NCI-H82 treated with DMSO at 0.1 percent for 48 hours (cell line): ENCODE measurements at regions not wholly inside any gene's neighbourhood (a gene's known extent, or its start where the extent isn't known, plus 50 kb on each side); places are given as distances from the start of the nearest gene placed in this dataset.
"Not testable (repeated sequence)": the region's sequence is repeated elsewhere in the genome, so short reads cannot be mapped to it uniquely, and the experiment has no call there.

ENCODE experiments used
- DNase-seq: peaks from one replicate; lab custom pipeline; 2025; ENCODE audit not compliant: unreplicated experiment; lab: John Stamatoyannopoulos, UW

- DNase-seq = no peak
Measured at GRCh38 chr2:166647935-166648334, 153.9 kb upstream of the SCN7A start.

DNA sequence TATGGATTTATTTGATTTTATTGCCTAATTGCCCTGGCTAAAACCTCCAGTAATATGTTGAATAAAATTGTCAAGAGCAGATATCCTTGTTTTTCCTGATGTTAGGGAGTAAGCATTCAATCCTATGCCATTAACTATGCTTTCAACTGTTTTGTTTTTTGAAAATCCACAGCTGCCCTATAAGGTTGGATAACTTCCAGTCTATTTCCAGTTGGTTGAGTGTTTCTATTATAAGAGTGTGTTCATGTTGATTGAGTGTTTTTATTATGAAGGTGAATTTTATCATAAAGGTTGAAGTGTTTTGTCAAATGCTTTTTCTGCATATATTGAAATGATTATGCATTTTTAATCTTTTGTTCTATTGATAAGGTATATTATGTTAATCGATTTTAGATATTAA, 149.9 kb upstream of the SCN7A start:
- no peak for DNase-seq

- not testable (repeated sequence) for DNase-seq
Measured at GRCh38 chr2:166641516-166641915, 147.5 kb upstream of the SCN7A start.

DNA sequence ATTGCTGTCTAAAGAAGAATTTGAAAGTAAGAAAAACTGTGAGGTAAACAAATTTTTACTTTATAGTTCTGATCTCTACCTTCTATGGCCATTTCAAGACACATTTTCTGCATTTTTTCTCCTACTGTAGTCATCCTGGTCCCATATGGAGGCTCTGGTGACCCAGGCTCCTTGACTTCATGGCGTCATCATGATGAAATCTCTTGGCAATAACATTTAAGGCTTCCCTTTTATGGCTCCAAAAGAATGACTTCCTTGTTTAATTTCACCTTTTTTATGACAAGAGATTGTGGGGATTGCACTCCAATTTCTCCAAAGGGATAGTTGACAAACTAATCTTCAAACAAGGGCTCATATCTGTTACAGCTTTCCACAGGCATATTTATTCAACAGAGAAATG, 143.0 kb upstream of the SCN7A start:
- no peak for DNase-seq

- DNase-seq = no peak
Measured at GRCh38 chr2:166634706-166635105, 140.7 kb upstream of the SCN7A start.

DNA sequence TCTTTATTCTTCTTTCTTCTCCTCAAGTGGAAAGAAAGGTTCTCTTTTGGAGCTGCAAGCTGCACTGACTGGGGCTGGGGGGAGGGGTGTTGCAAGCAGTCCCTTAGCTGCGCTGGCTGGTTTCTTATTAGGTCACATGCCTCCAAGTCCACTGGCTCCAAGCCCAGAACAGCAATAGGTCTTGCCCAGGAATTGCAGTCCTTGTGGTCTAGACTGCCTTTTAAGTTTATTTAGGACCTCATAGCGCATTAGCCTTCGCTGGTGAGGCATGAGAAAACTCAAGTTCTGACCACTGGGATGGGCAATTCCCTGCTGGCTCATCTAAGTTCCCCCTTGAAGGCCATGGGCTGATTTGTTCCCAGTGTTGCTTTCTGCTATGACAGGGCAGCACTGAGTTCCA, 138.6 kb upstream of the SCN7A start:
- no peak for DNase-seq

DNA sequence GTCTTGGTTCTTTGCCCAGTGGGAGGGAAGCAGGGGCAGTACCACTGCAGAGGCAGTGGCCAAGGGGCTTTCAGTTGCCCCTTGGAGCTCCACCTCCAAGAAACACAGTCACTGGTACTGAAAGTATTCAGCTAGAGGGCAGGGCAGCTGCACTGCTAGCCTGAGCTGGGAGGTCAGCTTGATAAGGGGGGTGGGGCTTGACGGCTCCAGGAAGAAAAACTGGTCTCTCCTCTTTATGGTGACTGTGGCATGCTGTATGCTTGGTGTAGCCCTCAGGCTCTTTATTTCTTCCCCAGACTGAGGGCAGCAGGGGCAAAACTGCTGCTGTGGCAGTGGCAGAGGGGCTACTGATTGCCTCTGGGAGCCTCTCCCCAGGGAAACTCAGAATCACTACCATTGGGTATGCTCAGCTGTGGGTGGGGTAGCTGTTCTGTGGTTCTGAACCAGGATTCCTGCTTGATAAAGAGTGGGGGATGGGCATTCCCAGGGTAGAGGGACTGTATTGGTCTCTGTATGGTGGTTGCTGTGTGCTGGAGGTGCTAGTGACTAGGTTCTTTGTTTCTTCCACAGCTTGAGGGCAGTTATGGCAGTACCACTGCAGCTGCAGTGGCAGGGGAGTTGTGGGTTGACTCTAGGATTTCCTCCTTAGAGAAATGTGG, 134.6 kb upstream of the SCN7A start:
- no peak for DNase-seq

- DNase-seq = no peak
Measured at GRCh38 chr2:166627893-166628292, 133.8 kb upstream of the SCN7A start.

GRCh38 chr2:166625670-166626069, 131.6 kb upstream of the SCN7A start:
- no peak for DNase-seq

GRCh38 chr2:166614503-166614902, 120.5 kb upstream of the SCN7A start:
- DNase-seq = no peak

DNA sequence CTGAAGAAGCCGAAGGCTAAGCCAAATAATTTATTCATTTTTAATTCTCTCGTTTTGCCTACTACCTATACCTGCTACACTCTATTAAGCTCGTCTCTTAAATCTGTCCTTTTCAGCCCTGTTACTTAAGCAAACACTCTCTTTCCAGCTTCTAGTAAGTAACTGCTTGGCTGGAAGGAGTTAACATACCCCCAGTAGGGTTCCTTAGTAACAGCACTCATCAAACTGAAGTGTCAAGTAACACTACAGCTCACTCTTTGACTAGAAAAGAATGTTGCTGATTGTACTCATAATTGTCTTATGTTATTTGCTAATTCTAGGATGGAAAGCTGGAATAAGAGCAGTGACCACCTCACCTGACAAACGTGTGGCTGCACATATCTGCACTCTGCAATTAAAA, 120.0 kb upstream of the SCN7A start:
- no peak for DNase-seq

DNA sequence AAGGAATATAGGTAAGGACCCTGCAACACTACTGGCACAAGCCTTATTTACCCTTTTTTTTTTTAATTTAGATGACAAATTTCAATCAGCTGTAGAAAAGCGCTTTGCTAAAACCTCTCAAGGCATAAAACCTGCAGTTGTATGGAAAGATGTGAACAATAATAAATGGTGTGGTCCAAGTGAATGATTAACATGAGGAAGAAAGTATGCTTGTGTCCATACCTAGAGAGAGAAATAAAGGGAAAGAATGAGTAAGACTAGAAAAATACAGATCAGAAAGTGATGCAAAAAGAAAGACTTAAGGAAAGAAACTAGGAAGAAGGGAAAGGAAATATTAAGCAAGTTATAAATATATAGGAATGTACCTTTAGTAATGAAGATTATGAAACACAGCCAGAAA, 119.2 kb upstream of the SCN7A start:
- no peak for DNase-seq

DNA sequence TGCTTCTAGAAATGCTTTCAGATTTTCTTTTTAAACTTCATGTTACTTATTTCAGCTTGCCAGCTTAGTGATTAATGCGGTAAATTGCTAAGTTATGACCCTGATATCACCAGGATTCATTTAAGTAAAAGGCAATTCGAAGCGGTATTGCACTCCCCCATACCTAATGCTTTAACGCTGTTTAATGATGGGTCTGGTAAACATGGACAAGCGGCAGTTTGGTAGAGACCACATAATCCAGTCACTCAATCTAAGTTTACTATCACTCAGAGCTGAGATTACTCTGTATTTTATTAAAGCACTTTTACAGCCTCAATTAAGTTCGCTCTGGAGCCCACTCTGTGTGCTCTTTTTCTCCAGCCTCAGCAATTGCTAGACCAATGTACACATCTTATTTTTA, 118.2 kb upstream of the SCN7A start:
- DNase-seq = no peak

DNA sequence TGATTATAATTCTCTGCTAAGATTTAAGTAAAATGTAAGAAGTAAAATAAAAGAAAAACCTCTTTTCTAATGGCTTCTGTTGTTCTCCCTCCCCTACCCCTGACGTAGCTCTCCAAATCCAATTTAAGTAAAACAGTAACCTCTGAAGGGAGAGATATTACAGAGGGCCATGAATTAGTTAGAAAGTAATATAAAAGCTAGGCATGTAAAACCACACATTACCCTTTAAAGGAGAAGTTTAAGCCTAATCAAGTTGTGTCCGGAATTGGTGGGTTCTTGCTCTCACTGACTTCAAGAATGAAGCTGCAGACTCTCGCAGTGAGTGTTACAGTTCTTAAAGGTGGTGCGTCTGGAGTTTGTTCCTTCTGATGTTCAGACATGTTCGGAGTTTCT, 116.9 kb upstream of the SCN7A start:
- DNase-seq = no peak

DNA sequence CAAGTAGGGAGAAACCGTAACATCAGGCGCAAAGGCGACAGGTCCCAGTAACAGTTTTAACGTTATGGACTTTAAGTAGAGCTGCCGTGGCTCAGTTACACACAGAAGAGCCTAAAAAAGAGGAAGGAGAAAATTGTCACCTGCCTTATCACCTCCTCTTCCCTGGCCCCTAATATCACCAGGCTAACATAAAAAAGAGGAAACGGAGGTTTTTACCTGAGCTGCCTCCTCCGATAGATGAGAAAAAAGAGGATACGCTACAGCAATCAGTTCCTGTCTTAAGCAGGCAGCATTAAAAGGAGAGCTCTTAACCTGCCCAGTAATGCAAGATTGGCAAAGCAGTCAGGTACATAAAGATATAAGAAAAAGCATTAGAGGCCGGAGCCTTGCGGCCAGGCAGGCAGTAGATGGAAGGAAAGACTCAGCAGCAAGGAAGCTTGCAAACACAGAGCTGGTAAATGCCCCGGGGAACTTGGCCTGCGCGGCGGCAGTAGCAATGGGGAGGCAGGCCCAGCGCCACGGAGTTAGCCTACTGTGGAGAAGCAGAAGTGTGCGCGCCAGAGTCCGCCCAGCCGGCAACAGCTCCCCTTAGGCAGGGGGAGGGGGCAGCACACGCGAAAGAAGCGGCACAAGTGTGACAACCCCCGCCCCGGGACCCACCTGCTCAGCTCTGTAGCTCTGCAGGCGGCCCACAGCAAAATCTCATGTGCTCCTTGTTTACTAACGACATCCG, 116.3 kb upstream of the SCN7A start:
- DNase-seq = no peak

GRCh38 chr2:166609183-166609959, 115.3 kb upstream of the SCN7A start:
- no peak for DNase-seq

GRCh38 chr2:166607880-166608279, 113.8 kb upstream of the SCN7A start:
- DNase-seq = no peak

DNA sequence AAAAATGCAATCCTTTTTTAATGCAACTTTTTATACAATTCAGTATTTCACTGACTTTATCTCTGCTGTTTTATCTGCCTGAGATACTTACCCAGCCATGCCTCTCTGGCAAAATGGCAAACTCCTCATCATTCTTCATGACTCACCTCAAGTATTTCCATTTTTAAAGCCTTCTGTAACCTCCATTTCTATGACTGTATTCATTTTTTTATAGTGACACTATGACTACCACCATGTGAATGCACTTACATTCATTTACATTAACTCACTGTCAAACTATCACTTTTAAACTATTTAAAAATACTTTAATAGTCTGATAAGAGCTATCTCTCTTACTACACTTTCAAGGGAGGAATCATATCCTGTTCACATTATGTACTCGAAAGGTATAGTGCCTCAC, 99.4 kb upstream of the SCN7A start:
- no peak for DNase-seq

DNA sequence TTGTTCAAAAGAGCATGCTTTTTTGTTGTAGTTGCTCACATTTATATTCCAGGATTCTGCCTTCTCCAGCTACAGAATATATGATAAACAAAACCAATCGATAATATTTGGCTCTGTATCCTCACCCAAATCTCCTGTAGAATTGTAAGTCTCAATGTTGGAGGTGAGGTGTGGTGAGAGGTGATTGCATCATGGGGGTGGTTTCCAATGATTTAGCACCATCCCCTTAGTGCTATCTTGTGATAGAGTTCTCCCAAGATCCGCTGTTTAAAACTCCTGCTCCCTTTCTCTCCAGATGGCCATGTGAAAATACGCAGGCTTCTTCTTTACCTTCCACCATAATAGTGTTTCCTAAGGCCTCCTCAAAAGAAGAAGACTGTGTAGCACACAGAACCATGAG, 98.7 kb upstream of the SCN7A start:
- DNase-seq = no peak

DNA sequence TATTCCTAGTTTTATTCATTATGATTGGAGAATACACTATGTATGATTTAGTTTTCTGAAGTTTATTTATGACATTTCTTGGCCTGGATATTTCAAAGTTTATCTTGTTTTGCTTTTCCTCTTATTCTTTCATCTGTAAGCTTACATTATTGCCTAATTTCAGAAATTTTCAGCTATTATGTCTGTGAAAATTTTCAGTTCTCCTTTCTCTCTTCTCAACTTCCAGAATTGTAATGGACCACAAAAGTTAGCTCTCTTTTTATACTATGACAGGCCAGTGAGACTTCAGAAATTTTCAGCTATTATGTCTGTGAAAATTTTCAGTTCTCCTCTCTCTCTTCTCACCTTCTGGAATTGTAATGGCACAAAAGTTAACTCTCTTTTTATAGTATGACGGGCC, 97.2 kb upstream of the SCN7A start:
- no peak for DNase-seq

DNA sequence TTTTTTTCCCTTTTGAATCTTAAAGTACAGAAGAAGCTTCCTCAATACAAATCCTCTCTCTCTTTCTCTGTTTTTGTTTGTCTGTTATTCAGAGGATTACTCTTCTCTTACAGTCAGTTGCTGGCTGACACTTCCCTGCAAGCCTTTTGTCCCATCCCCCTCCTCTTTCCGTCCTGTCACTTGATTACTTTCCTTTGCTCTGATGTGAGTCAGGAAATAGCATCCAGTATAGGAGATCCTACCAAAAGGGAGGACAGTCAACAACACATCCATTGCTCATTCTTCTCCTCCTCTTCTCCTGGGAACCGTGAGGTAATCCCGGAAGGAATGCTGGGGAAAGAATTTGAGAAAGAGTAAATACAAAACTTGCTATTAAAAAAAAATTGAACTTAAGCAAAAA, 79.3 kb upstream of the SCN7A start:
- DNase-seq = peak; percentile 5

DNA sequence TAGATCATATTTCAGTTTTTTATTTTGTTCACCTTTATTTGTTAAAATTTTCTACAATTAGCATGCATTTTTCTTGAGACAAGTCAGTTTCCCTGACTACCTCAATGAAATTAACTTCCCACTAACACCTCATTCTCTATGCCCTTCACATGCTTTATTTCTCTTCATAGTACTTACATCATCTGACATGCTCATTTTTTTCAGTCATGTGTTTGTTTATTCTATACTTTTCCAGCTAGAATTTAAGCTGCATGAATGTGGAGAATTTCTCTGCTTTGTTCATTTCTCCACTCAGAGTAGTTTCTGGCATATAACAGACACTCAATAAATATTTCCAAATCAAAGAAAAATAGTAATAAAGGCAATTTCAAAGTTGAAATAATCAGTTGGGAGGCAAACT, 78.9 kb upstream of the SCN7A start:
- no peak for DNase-seq
